WI38 (cell line): ENCODE measurements at regions not wholly inside any gene's neighbourhood (a gene's known extent, or its start where the extent isn't known, plus 50 kb on each side); places are given as distances from the start of the nearest gene placed in this dataset.

Experiments used
- H3K4me3 ChIP-seq: 2 replicates; pipeline ENCODE4 v1.5.1; 2011; ENCODE audit warnings: low read depth, mild to moderate bottlenecking, control low read depth, low read length
- CTCF ChIP-seq: IDR thresholded peaks from 2 replicates; pipeline ENCODE4 v1.5.1; 2012; ENCODE audit warnings: low read depth, mild to moderate bottlenecking, control low read depth, low read length

GRCh38 chr5:42037379-42037932 is 112.4 kb downstream of the FBXO4 start:
- TF ChIP-seq CTCF, result no peak
- no peak overlapping the region for H3K4me3 ChIP-seq

- H3K4me3 ChIP-seq, result no peak overlapping the region
- TF ChIP-seq CTCF, result no peak
These were observed 118.3 kb downstream of the FBXO4 start for GRCh38 chr5:42043400-42043799.

DNA sequence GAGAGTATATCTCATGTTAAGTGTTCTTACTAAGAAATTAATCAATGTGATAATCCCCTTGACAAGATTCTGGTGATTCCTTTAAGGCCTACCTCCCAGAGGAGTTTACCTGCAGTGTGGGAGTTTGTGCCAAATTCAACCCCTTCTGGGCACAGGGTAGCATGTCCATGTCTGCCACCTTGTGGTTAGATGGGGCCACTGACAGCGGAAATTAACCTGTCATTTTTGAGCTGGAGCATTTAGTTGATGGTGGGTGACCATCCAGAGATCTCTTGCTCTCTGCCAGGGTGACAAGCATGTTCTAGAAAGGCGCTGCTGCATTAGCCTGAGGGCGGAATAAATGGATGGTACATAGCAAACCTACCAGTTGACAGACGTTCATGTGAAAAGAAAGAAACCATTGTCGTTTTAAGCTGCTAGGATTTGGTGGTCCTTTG is 132.2 kb downstream of the FBXO4 start:
- no peak overlapping the region for H3K4me3 ChIP-seq
- TF ChIP-seq CTCF, result peak; percentile 36

DNA sequence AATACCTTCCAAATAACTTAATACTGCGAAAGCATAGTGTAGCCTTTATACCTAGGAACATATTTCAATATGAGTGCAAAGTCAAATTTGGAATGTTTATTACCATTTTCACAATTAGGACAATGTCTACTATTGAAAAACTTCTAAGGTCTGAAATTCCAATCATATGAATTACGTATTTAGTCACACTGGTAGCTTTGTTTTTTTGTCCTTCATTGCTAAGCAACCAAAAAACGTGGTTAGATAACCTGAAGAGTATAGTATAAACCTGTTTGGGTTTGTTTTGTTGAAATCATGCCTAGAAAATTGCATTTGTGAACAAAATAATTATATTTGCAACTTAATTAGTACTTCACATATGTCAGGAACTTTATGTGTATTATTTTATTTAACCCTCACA is 134.2 kb downstream of the FBXO4 start:
- no peak for TF ChIP-seq CTCF
- H3K4me3 ChIP-seq, result no peak overlapping the region

- no peak overlapping the region for H3K4me3 ChIP-seq
- TF ChIP-seq CTCF, result no peak
These were observed 134.8 kb downstream of the FBXO4 start for GRCh38 chr5:42059778-42060464.

DNA sequence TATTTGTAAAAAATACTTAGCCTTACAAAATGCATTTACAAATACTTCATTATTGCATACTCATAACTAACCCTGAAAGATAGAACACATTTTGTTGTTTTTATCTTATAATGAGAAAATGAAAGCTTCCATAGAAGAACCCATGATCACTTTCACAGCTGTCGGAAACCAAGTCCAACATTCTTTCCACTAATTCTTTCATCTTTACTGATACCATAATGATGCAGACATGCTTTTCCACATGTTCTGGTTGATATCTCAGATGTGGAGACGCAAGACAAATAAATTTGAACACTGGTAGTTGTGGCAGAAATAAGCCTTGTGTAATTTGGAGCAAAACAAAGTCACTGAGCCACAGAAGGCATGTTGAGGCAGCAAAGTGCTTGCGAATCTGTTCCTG is 136.0 kb downstream of the FBXO4 start:
- H3K4me3 ChIP-seq, result no peak overlapping the region
- no peak for TF ChIP-seq CTCF

DNA sequence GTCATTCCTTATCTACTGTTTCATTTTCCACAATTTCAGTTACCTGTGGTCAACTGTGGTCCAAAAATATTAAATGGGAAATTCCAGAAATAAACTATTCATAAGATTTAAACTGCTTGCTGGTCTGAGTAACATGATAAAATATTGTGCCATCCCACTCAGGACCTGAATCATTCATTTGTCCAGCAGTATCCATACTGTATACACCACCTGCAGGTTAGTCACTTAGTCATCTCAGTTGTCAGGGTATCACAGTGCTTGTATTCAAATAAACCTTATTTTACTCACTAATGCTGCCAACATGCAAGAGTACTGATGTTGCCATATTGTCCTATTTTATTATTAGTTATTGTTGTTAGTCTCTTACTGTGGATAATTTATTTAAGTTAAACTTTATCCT is 139.7 kb downstream of the FBXO4 start:
- TF ChIP-seq CTCF, result no peak

More for the DNA sequence above, 139.7 kb downstream of the FBXO4 start:
- no peak overlapping the region for H3K4me3 ChIP-seq
